ENCODE measurements at regions not wholly inside any gene's neighbourhood (a gene's known extent, or its start where the extent isn't known, plus 50 kb on each side); places are given as distances from the start of the nearest gene placed in this dataset.

- intact Hi-C loops (cut with DNase I) = no loop called here
- Histone ChIP-seq H3K9me3 (no peaks in the 10 kb centered on the region), H3K36me3 (no peaks in the 10 kb centered on the region), H3K4me1 (no peaks in the 10 kb centered on the region), H3K27me3 (peaks cover 0 to 22% (median 0%) of the 10 kb centered on the region in 4 donors), H3K4me3 (no peak overlapping the region), H3K27ac (no peak overlapping the region)
- DNase-seq = no peak
- TF ChIP-seq POLR2A (IDR thresholded peaks at IDR 0.05) (no peak), CTCF (IDR thresholded peaks at IDR 0.05) (no peak)
- 86 to 87% methylated on average over 6 of the region's 6 CpGs for WGBS, 2 donors
These were observed 155.2 kb downstream of the FBLN2 start for GRCh38 chr3:13704174-13704573.

GRCh38 chr3:13703071-13703470 lies 154.1 kb downstream of the FBLN2 start:
- intact Hi-C loops (cut with DNase I) = no loop called here

GRCh38 chr3:13702286-13702685 lies 153.4 kb downstream of the FBLN2 start:
- Histone ChIP-seq H3K27me3 (peaks cover 0 to 41% (median 0%) of the 10 kb centered on the region in 4 donors), H3K36me3 (no peaks in the 10 kb centered on the region), H3K9me3 (no peaks in the 10 kb centered on the region), H3K4me3 (no peak overlapping the region), H3K4me1 (no peaks in the 10 kb centered on the region), H3K27ac (no peak overlapping the region)
- 70 to 76% methylated on average over 7 of the region's 7 CpGs for WGBS, 2 donors
- TF ChIP-seq CTCF (IDR thresholded peaks at IDR 0.05) = no peak
- TF ChIP-seq POLR2A (IDR thresholded peaks at IDR 0.05) = no peak
- intact Hi-C loops (cut with DNase I) = no loop called here
- DNase-seq = no peak

More at GRCh38 chr3:13703071-13703470, 154.1 kb downstream of the FBLN2 start:
- 73 to 77% methylated on average over 5 of the region's 5 CpGs for WGBS, 2 donors
- H3K27ac ChIP-seq = no peak overlapping the region
- no peaks in the 10 kb centered on the region for H3K4me1 ChIP-seq
- no peak for TF ChIP-seq CTCF (IDR thresholded peaks at IDR 0.05)
- no peak for TF ChIP-seq POLR2A (IDR thresholded peaks at IDR 0.05)
- peaks cover 0 to 33% (median 0%) of the 10 kb centered on the region in 4 donors for H3K27me3 ChIP-seq
- DNase-seq = no peak
- no peaks in the 10 kb centered on the region for H3K9me3 ChIP-seq
- no peak overlapping the region for H3K4me3 ChIP-seq
- H3K36me3 ChIP-seq = no peaks in the 10 kb centered on the region

- Histone ChIP-seq H3K27me3 (peaks cover 0 to 53% (median 0%) of the 10 kb centered on the region in 4 donors), H3K27ac (no peak overlapping the region), H3K36me3 (no peaks in the 10 kb centered on the region), H3K4me1 (no peaks in the 10 kb centered on the region), H3K9me3 (no peaks in the 10 kb centered on the region), H3K4me3 (no peak overlapping the region)
- no peak for TF ChIP-seq CTCF (IDR thresholded peaks at IDR 0.05)
- no peak for TF ChIP-seq POLR2A (IDR thresholded peaks at IDR 0.05)
- intact Hi-C loops (cut with DNase I) = no loop called here
- 76 to 86% methylated on average over 7 to 8 of the region's 8 CpGs for WGBS, 2 donors
- DNase-seq = no peak
These were observed 152.0 kb downstream of the FBLN2 start for GRCh38 chr3:13700889-13701288.

- peaks cover 0 to 58% (median 0%) of the 10 kb centered on the region in 4 donors for H3K27me3 ChIP-seq
- intact Hi-C loops (cut with DNase I) = no loop called here
- H3K36me3 ChIP-seq = no peaks in the 10 kb centered on the region
- TF ChIP-seq CTCF (IDR thresholded peaks at IDR 0.05) = no peak
- TF ChIP-seq POLR2A (IDR thresholded peaks at IDR 0.05) = no peak
- no peaks in the 10 kb centered on the region for H3K9me3 ChIP-seq
- 64 to 75% methylated on average over 5 of the region's 7 CpGs for WGBS, 2 donors
- DNase-seq = no peak
- H3K4me1 ChIP-seq = no peaks in the 10 kb centered on the region
- no peak overlapping the region for H3K4me3 ChIP-seq
- no peak overlapping the region for H3K27ac ChIP-seq
These were observed 151.4 kb downstream of the FBLN2 start for GRCh38 chr3:13700362-13700761.
